ENCODE measurements at regions not wholly inside any gene's neighbourhood (a gene's known extent, or its start where the extent isn't known, plus 50 kb on each side); places are given as distances from the start of the nearest gene placed in this dataset.
A peak's percentile ranks its signal among the peaks of the same experiment; 100 is the strongest.

- 8 to 10% methylated on average over 1 of the region's 1 CpG for WGBS, 2 experiments (ENCODE audit: low coverage in 1 of 2, low lambda C conversion rate in 2 of 2, missing lambda C conversion rate in 2 of 2)
Measured at GRCh38 chr10:88196291-88196690, 332.9 kb downstream of the PTEN start.

DNA sequence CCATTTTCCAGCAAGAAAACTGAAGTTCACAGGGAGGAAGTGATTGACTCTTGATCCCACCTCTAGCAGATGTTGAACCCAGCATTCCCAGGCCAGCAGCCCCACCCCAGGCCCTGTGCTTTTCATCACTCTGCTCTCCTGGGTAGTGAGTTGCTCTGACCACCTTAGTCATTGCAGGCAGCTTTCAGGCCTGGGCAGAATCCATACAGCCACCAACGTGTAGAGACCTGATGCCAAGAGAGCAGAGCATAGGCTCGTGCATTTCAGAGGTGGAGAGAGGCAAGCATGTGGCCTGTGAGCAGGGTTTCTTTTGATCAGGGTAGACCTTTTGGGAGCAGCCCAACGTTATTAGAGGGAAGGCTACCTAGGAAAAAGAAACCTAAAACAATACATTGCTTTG is 334.6 kb downstream of the PTEN start:
- peaks cover 12% of the 10 kb centered on the region; the same call in 1 of the 2 replicates for H3K4me1 ChIP-seq (ENCODE audit: insufficient read depth)
- no peak overlapping the region for H2AFZ ChIP-seq
- no peaks in the 10 kb centered on the region for H3K27me3 ChIP-seq (replicated peaks; ENCODE audit: insufficient read depth)
- in situ Hi-C loops (cut with MboI): no loop called here
- peaks cover 13% of the 10 kb centered on the region; the same call in 1 of the 2 replicates for H3F3A ChIP-seq (ENCODE audit: insufficient read depth)
- H4K20me1 ChIP-seq (ENCODE audit: insufficient read depth): no peaks in the 10 kb centered on the region
- TF ChIP-seq EZH2 (IDR thresholded peaks at IDR 0.05; ENCODE audit: insufficient read depth, poor library complexity, severe bottlenecking) (no peak), EZH2phosphoT487 (IDR thresholded peaks at IDR 0.05; ENCODE audit: insufficient read depth, low read depth) (no peak)
- no peak overlapping the region for H3K9ac ChIP-seq
- DNase-seq: no peak
- no peaks in the 10 kb centered on the region for H3K36me3 ChIP-seq (ENCODE audit: low read depth)
- 74 to 76% methylated on average over 3 of the region's 3 CpGs for WGBS, 2 experiments (ENCODE audit: low coverage in 1 of 2, low lambda C conversion rate in 2 of 2, missing lambda C conversion rate in 2 of 2)
- no peaks in the 10 kb centered on the region for H3K9me2 ChIP-seq (ENCODE audit: insufficient read depth)
- H3K4me3 ChIP-seq: no peak overlapping the region
- H3K27ac ChIP-seq: no peak overlapping the region
- no peak overlapping the region for H3K4me2 ChIP-seq (ENCODE audit: unreplicated experiment)
- H3K79me2 ChIP-seq (ENCODE audit: insufficient read depth): no peaks in the 10 kb centered on the region
- H3K9me3 ChIP-seq (ENCODE audit: low read depth): no peaks in the 10 kb centered on the region

More at GRCh38 chr10:88196291-88196690, 332.9 kb downstream of the PTEN start:
- H3K36me3 ChIP-seq (ENCODE audit: low read depth): no peaks in the 10 kb centered on the region
- peak; percentile 28 for DNase-seq
- H3K4me2 ChIP-seq (ENCODE audit: unreplicated experiment): no peak overlapping the region
- H3K79me2 ChIP-seq (ENCODE audit: insufficient read depth): no peaks in the 10 kb centered on the region
- H3K27ac ChIP-seq: no peak overlapping the region
- H4K20me1 ChIP-seq (ENCODE audit: insufficient read depth): no peaks in the 10 kb centered on the region
- in situ Hi-C loops (cut with MboI): no loop called here
- H3K9me2 ChIP-seq (ENCODE audit: insufficient read depth): no peaks in the 10 kb centered on the region
- TF ChIP-seq EZH2phosphoT487 (IDR thresholded peaks at IDR 0.05; ENCODE audit: insufficient read depth, low read depth) (no peak), EZH2 (IDR thresholded peaks at IDR 0.05; ENCODE audit: insufficient read depth, poor library complexity, severe bottlenecking) (no peak)
- peaks cover 12% of the 10 kb centered on the region; the same call in 1 of the 2 replicates for H3K4me1 ChIP-seq (ENCODE audit: insufficient read depth)
- H3K9me3 ChIP-seq (ENCODE audit: low read depth): no peaks in the 10 kb centered on the region
- no peak overlapping the region for H2AFZ ChIP-seq
- no peak overlapping the region for H3K4me3 ChIP-seq
- H3K9ac ChIP-seq: no peak overlapping the region
- no peaks in the 10 kb centered on the region for H3K27me3 ChIP-seq (replicated peaks; ENCODE audit: insufficient read depth)
- peaks cover 13% of the 10 kb centered on the region; the same call in 1 of the 2 replicates for H3F3A ChIP-seq (ENCODE audit: insufficient read depth)

GRCh38 chr10:88200312-88201032 is 337.0 kb downstream of the PTEN start:
- in situ Hi-C loops (cut with MboI): no loop called here
- Histone ChIP-seq H3K9ac (no peak overlapping the region), H3K79me2 (ENCODE audit: insufficient read depth) (no peaks in the 10 kb centered on the region), H3K9me2 (ENCODE audit: insufficient read depth) (no peaks in the 10 kb centered on the region), H3K36me3 (ENCODE audit: low read depth) (no peaks in the 10 kb centered on the region), H3F3A (ENCODE audit: insufficient read depth) (no peaks in the 10 kb centered on the region), H3K9me3 (ENCODE audit: low read depth) (no peaks in the 10 kb centered on the region), H4K20me1 (ENCODE audit: insufficient read depth) (no peaks in the 10 kb centered on the region), H2AFZ (no peak overlapping the region), H3K4me1 (ENCODE audit: insufficient read depth) (no peaks in the 10 kb centered on the region), H3K4me3 (no peak overlapping the region), H3K27me3 (replicated peaks; ENCODE audit: insufficient read depth) (no peaks in the 10 kb centered on the region), H3K4me2 (ENCODE audit: unreplicated experiment) (no peak overlapping the region), H3K27ac (no peak overlapping the region)
- DNase-seq: no peak
- TF ChIP-seq EZH2phosphoT487 (IDR thresholded peaks at IDR 0.05; ENCODE audit: insufficient read depth, low read depth) (no peak), EZH2 (IDR thresholded peaks at IDR 0.05; ENCODE audit: insufficient read depth, poor library complexity, severe bottlenecking) (no peak)
- 71 to 80% methylated on average over 3 of the region's 3 CpGs for WGBS, 2 experiments (ENCODE audit: low coverage in 1 of 2, low lambda C conversion rate in 2 of 2, missing lambda C conversion rate in 2 of 2)

DNA sequence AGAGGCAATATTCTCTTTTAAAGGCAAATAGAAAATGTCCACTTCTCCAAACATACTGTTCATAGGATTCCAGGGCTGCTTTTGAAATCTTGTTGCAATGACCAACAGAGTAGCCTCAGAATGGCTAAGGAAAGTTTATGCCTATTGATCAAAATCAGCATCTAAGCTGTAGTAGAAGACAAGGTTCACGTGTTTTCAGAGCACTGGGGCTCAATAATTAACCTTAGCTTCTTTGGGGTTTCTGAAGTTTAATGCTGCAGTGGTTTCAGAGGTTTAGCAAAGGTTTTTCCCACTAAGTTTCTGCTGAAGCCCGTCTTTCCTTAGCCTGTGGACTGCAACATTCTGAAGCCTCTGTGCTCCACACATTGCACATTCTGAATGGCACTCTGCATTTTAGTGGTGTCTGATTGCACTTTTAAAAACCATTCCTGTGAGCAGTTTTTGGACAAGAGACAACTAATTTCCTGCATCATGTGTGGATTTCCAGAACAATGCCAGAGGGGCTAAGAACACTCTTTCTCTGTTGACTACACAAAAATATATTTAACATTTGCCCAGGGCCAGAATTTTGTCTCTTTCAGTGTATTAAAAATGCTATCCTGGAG is 342.5 kb downstream of the PTEN start:
- H2AFZ ChIP-seq: no peak overlapping the region
- 76 to 91% methylated on average over 2 of the region's 2 CpGs for WGBS, 2 experiments (ENCODE audit: low coverage in 1 of 2, low lambda C conversion rate in 2 of 2, missing lambda C conversion rate in 2 of 2)
- peaks cover 17% of the 10 kb centered on the region for H3K4me1 ChIP-seq (ENCODE audit: insufficient read depth)
- no peak overlapping the region for H3K4me2 ChIP-seq (ENCODE audit: unreplicated experiment)
- no peak overlapping the region for H3K4me3 ChIP-seq
- in situ Hi-C loops (cut with MboI): no loop called here
- no peaks in the 10 kb centered on the region for H3K79me2 ChIP-seq (ENCODE audit: insufficient read depth)
- TF ChIP-seq EZH2phosphoT487 (IDR thresholded peaks at IDR 0.05; ENCODE audit: insufficient read depth, low read depth): no peak
- no peak for TF ChIP-seq EZH2 (IDR thresholded peaks at IDR 0.05; ENCODE audit: insufficient read depth, poor library complexity, severe bottlenecking)
- H3K9me2 ChIP-seq (ENCODE audit: insufficient read depth): no peaks in the 10 kb centered on the region
- no peaks in the 10 kb centered on the region for H3K27me3 ChIP-seq (replicated peaks; ENCODE audit: insufficient read depth)
- peaks cover 16% of the 10 kb centered on the region; the same call in 1 of the 2 replicates for H3F3A ChIP-seq (ENCODE audit: insufficient read depth)
- H3K36me3 ChIP-seq (ENCODE audit: low read depth): no peaks in the 10 kb centered on the region
- no peak overlapping the region for H3K27ac ChIP-seq
- H4K20me1 ChIP-seq (ENCODE audit: insufficient read depth): no peaks in the 10 kb centered on the region
- H3K9me3 ChIP-seq (ENCODE audit: low read depth): no peaks in the 10 kb centered on the region
- no peak overlapping the region for H3K9ac ChIP-seq
- no peak for DNase-seq
